Liver (tissue), 7 donors: ENCODE measurements at regions not wholly inside any gene's neighbourhood (a gene's known extent, or its start where the extent isn't known, plus 50 kb on each side); places are given as distances from the start of the nearest gene placed in this dataset.

Source experiments
- DNase-seq: peaks from one replicate; pipeline ENCODE4 v3.0.0-alpha.2; 2017; ENCODE audit warnings: low spot score
- H3K27ac ChIP-seq, 2 donors: one replicate each; pipeline ENCODE4 v1.7.0; 2013; ENCODE audit warnings: inconsistent platforms in 2 of 2, low read length in 2 of 2, control low read depth in 1 of 2, low read depth in 1 of 2, mild to moderate bottlenecking in 1 of 2
- H3K27me3 ChIP-seq, 4 donors: one replicate each; pipeline versions ENCODE4 v1.6.1 to v1.7.0; 2013; ENCODE audit warnings: low read length in 3 of 4, inconsistent platforms in 1 of 4, mild to moderate bottlenecking in 1 of 4, moderate library complexity in 1 of 4; ENCODE audit not compliant: control insufficient read depth in 4 of 4, insufficient read depth in 4 of 4
- H3K36me3 ChIP-seq, 4 donors: one replicate each; pipeline versions ENCODE4 v1.6.1 to v1.7.0; 2013; ENCODE audit warnings: low read length in 3 of 4, mild to moderate bottlenecking in 3 of 4, low read depth in 1 of 4, moderate library complexity in 1 of 4; ENCODE audit not compliant: control insufficient read depth in 4 of 4, insufficient read depth in 3 of 4
- H3K4me1 ChIP-seq, 4 donors: one replicate each; pipeline versions ENCODE4 v1.6.1 to v1.7.0; 2013; ENCODE audit warnings: low read length in 3 of 4, mild to moderate bottlenecking in 3 of 4, moderate library complexity in 1 of 4; ENCODE audit not compliant: control insufficient read depth in 4 of 4, insufficient read depth in 4 of 4
- H3K4me3 ChIP-seq, 3 donors: one replicate each; pipeline versions ENCODE4 v1.6.1 to v1.7.0; 2013; ENCODE audit warnings: low read length in 3 of 3, control low read depth in 1 of 3, low read depth in 1 of 3, mild to moderate bottlenecking in 1 of 3
- H3K9ac ChIP-seq, 2 donors: one replicate each; pipeline ENCODE4 v1.7.0; 2013; ENCODE audit warnings: low read length in 2 of 2, mild to moderate bottlenecking in 2 of 2, moderate library complexity in 2 of 2, control low read depth in 1 of 2, low read depth in 1 of 2
- H3K9me3 ChIP-seq, 4 donors: one replicate each; pipeline versions ENCODE4 v1.6.1 to v1.7.0; 2013; ENCODE audit warnings: low read length in 3 of 4; ENCODE audit not compliant: control insufficient read depth in 4 of 4
- FOXA1 ChIP-seq: IDR thresholded peaks from 2 replicates; pipeline ENCODE4 v1.6.1; 2016; ENCODE audit warnings: antibody characterized with exemption
- FOXA2 ChIP-seq: IDR thresholded peaks from 2 replicates; pipeline ENCODE4 v1.6.1; 2016; ENCODE audit warnings: antibody characterized with exemption
- GABPA ChIP-seq, 2 donors: IDR thresholded peaks in 1 of 2; conservative IDR thresholded peaks in 1 of 2; 2 replicates each; pipeline ENCODE4 v1.6.1; 2016; ENCODE audit warnings: antibody characterized with exemption in 2 of 2, mild to moderate bottlenecking in 1 of 2, moderate library complexity in 1 of 2
- HNF4A ChIP-seq, 2 donors: conservative IDR thresholded peaks; 2 replicates each; pipeline ENCODE4 v1.6.1; 2016; ENCODE audit warnings: antibody characterized with exemption in 2 of 2, mild to moderate bottlenecking in 2 of 2
- HNF4G ChIP-seq: IDR thresholded peaks from 2 replicates; pipeline ENCODE4 v1.6.1; 2016; ENCODE audit warnings: antibody characterized with exemption
- JUND ChIP-seq, 2 donors: IDR thresholded peaks; 2 replicates each; pipeline ENCODE4 v1.6.1; 2016; ENCODE audit warnings: antibody characterized with exemption in 2 of 2
- NR2F2 ChIP-seq: IDR thresholded peaks from 2 replicates; pipeline ENCODE4 v1.6.1; 2016; ENCODE audit warnings: antibody characterized with exemption
- RAD21 ChIP-seq, 2 donors: IDR thresholded peaks; 2 replicates each; pipeline ENCODE4 v1.6.1; 2016; ENCODE audit warnings: antibody characterized with exemption in 2 of 2, mild to moderate bottlenecking in 2 of 2
- REST ChIP-seq: IDR thresholded peaks from 2 replicates; pipeline ENCODE4 v1.6.1; 2016; ENCODE audit warnings: antibody characterized with exemption, mild to moderate bottlenecking
- RXRA ChIP-seq, 2 donors: IDR thresholded peaks; 2 replicates each; pipeline ENCODE4 v1.6.1; 2017 to 2018; ENCODE audit warnings: antibody characterized with exemption in 2 of 2, mild to moderate bottlenecking in 1 of 2
- SP1 ChIP-seq: IDR thresholded peaks from 2 replicates; pipeline ENCODE4 v1.6.1; 2018; ENCODE audit warnings: antibody characterized with exemption, mild to moderate bottlenecking
- TAF1 ChIP-seq: conservative IDR thresholded peaks from 2 replicates; pipeline ENCODE4 v1.6.1; 2016; ENCODE audit warnings: antibody characterized with exemption, mild to moderate bottlenecking
- YY1 ChIP-seq: IDR thresholded peaks from 2 replicates; pipeline ENCODE4 v1.6.1; 2016; ENCODE audit warnings: antibody characterized with exemption, mild to moderate bottlenecking
- ZBTB33 ChIP-seq: IDR thresholded peaks from 2 replicates; pipeline ENCODE4 v1.6.1; 2016; ENCODE audit warnings: antibody characterized with exemption
- WGBS: extraction: QIAGEN DNeasy Blood & Tissue Kit; methylation state at CpG from one replicate; pipeline ENCODE4 v1.1.7; 2013; 5-methylcytosine and 5-hydroxymethylcytosine counted together
- TF ChIP-seq, protein P1 (sequence below): IDR thresholded peaks from 2 replicates; pipeline ENCODE4 v1.6.1; 2016; ENCODE audit warnings: antibody characterized with exemption
- donor health status: healthy.
- donor health status: healthy.
- donor health status: healthy.
- donor health status: healthy.

- H3K9me3 ChIP-seq: peaks cover 0 to 5% (median under 1%) of the 10 kb centered on the region in 4 donors
- 75% methylated on average over 11 of the region's 11 CpGs for WGBS
- DNase-seq: no peak
Observed at GRCh38 chr13:107882708-107883560, 332.4 kb downstream of the LIG4 start.

GRCh38 chr13:107881362-107881761 lies 334.0 kb downstream of the LIG4 start:
- DNase-seq: no peak
- Histone ChIP-seq H3K9ac (no peak overlapping the region), H3K27ac (no peak overlapping the region), H3K27me3 (peaks cover 0 to 3% (median 0%) of the 10 kb centered on the region in 4 donors), H3K36me3 (no peaks in the 10 kb centered on the region), H3K4me1 (no peaks in the 10 kb centered on the region), H3K4me3 (no peak overlapping the region), H3K9me3 (peaks cover 0 to 5% (median under 1%) of the 10 kb centered on the region in 4 donors)
- 72% methylated on average over 3 of the region's 3 CpGs for WGBS
- TF ChIP-seq FOXA2: no peak
- no peak for TF ChIP-seq NR2F2
- no peak for TF ChIP-seq REST
- no peak for TF ChIP-seq HNF4A (conservative IDR thresholded peaks at IDR 0.05)
- no peak for TF ChIP-seq RXRA (IDR thresholded peaks at IDR 0.05)
- TF ChIP-seq JUND (IDR thresholded peaks at IDR 0.05): no peak
- TF ChIP-seq SP1: no peak
- no peak for TF ChIP-seq YY1

More at GRCh38 chr13:107882708-107883560, 332.4 kb downstream of the LIG4 start:
- no peak for TF ChIP-seq SP1
- Histone ChIP-seq H3K4me1 (no peaks in the 10 kb centered on the region), H3K27me3 (peaks cover 0 to 3% (median 0%) of the 10 kb centered on the region in 4 donors), H3K9ac (no peak overlapping the region), H3K27ac (no peak overlapping the region), H3K36me3 (no peaks in the 10 kb centered on the region), H3K4me3 (no peak overlapping the region)

- Histone ChIP-seq H3K36me3 (no peaks in the 10 kb centered on the region), H3K4me1 (no peaks in the 10 kb centered on the region), H3K27me3 (peaks cover 0 to 3% (median 1%) of the 10 kb centered on the region in 4 donors), H3K9me3 (peaks cover 0 to 2% (median under 1%) of the 10 kb centered on the region in 4 donors), H3K9ac (no peak overlapping the region), H3K27ac (no peak overlapping the region), H3K4me3 (no peak overlapping the region)
- DNase-seq: no peak
- 67% methylated on average over 3 of the region's 3 CpGs for WGBS
- TF ChIP-seq GABPA (IDR thresholded peaks at IDR 0.05 in 1 of 2, conservative IDR thresholded peaks at IDR 0.05 in 1 of 2): no peak
- no peak for TF ChIP-seq TAF1
- no peak for TF ChIP-seq FOXA1
- TF ChIP-seq NR2F2: no peak
- no peak for TF ChIP-seq ZBTB33
- TF ChIP-seq HNF4G: no peak
- no peak for TF ChIP-seq SP1
- no peak for TF ChIP-seq REST
- TF ChIP-seq, protein P1, sequence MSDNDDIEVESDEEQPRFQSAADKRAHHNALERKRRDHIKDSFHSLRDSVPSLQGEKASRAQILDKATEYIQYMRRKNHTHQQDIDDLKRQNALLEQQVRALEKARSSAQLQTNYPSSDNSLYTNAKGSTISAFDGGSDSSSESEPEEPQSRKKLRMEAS: no peak
- no peak for TF ChIP-seq RAD21 (IDR thresholded peaks at IDR 0.05)
- no peak for TF ChIP-seq YY1
- no peak for TF ChIP-seq FOXA2
- no peak for TF ChIP-seq RXRA (IDR thresholded peaks at IDR 0.05)
Observed at GRCh38 chr13:107874456-107874855, 340.9 kb downstream of the LIG4 start.
